HCT116 (cell line): ENCODE measurements at regions not wholly inside any gene's neighbourhood (a gene's known extent, or its start where the extent isn't known, plus 50 kb on each side); places are given as distances from the start of the nearest gene placed in this dataset.

Experiments used
- CEBPB ChIP-seq: IDR thresholded peaks from 2 replicates; pipeline ENCODE4 v1.6.1; 2012; ENCODE audit warnings: low read depth
- CTCF ChIP-seq, 3 experiments: fragments of 200-600 bp in 1 of 3; sonication (generic) in 1 of 3; IDR thresholded peaks in 2 of 3; conservative IDR thresholded peaks in 1 of 3; 2 replicates each; pipeline ENCODE4 v1.5.1; 2012 to 2017; ENCODE audit warnings: low read depth in 2 of 3, low read length in 2 of 3, antibody characterized with exemption in 1 of 3, borderline replicate concordance in 1 of 3, control low read depth in 1 of 3, mild to moderate bottlenecking in 1 of 3, mixed read lengths in 1 of 3, mixed run types in 1 of 3, moderate library complexity in 1 of 3; ENCODE audit not compliant: insufficient read depth in 1 of 3
- SRF ChIP-seq: IDR thresholded peaks from 2 replicates; pipeline ENCODE4 v1.6.1; 2012; ENCODE audit warnings: low read depth
- YY1 ChIP-seq: IDR thresholded peaks from 2 replicates; pipeline ENCODE4 v1.6.1; 2011; ENCODE audit warnings: low read length, low read depth, moderate library complexity, mild to moderate bottlenecking; ENCODE audit not compliant: insufficient replicate concordance; ENCODE audit errors: extremely low read depth

DNA sequence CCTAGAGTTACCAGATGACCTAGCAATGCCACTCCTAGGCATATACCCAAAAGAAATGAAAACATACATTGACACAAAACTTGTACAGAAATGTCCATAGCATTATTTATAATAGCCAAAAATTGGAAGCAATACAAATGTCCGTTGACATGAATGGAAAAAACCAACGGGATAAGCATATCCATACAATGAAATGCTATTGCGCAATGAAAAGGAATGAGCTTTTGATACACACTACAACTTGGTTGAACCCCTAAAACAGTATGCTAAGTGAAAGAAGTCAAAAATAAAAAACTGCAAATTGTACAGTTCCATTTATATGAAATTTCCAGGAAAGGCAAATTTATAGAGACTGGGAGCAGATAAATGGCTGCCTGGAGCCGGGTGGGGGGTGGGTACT is 90.6 kb upstream of the G2E3 start:
- no peak for TF ChIP-seq SRF
- no peak for TF ChIP-seq CTCF (IDR thresholded peaks at IDR 0.05 in 2 of 3, conservative IDR thresholded peaks at IDR 0.05 in 1 of 3; ENCODE audit: borderline replicate concordance in 1 of 3, insufficient read depth in 1 of 3, low read depth in 2 of 3, low read length in 2 of 3)
- peak; percentile 19; the same call in 1 of the 2 replicates for TF ChIP-seq CEBPB
- TF ChIP-seq YY1 = no peak
